ENCODE measurements at regions not wholly inside any gene's neighbourhood (a gene's known extent, or its start where the extent isn't known, plus 50 kb on each side); places are given as distances from the start of the nearest gene placed in this dataset.

DNA sequence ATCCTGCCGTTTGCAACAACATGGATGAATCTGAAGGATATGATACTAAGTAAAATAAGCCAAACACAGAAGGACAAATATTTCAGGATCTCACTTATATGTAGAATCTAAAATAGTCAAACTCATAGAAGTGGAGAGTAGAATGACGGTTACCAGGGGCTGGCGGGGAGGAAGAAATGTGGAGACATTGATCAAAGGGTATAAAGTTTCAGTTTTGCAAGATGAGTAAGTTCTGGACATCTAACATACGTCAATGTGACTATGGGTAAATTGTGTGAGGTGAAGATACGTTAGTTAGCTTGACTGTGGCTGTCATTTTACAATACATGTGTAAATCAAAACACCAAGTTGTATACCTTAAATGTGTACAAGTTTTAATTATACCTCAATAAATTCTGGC is 200.3 kb downstream of the SNX18 start:
- no peak for DNase-seq (ENCODE audit: low read depth)

DNA sequence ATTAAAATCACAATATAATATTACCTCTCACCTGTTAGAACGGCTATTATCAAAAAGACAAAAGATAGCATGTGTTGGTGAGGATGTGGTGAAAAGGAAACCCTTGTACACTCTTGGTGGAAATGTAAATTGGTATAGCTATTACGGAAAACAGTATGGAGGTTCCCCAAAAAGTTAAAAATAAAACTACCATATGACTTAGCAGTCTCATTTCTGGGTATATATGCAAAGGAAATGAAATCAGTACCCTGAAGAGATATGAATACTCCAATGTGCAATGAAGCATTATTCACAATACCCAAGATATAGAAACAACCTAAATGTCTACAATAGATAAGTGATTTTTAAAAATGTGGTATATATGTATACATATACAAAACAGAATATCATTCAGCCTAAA is 199.9 kb downstream of the SNX18 start:
- DNase-seq (ENCODE audit: low read depth), result no peak

DNA sequence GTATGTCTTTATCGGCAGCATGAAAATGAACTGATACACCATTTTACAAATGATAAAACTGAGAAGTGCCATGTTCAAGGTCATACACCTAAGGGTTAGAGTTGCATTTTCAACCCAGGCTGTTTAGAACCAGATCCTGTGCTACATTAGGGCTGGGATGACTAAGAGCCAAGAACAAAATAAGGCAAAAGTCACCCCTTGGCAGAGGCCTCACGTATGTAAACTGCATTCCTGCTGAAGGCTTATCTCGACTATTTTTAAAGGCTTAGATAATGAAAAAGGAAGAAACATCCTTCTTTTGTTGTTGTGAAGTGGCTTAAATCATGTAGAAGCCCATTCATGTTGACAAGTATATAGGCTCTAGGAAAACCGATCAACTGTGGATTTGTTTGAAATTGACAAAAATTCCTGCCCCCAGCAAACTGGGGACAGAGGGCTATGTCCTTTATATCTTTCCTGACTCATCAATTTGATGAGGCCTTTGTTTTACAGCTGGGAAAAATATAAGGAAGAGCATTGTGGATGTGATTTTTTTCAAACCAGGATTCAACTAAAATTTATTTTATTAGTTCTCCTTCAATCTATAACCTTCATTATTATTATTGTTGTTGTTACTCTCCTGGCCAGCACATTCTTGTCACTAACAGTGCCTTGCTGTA is 196.5 kb downstream of the SNX18 start:
- DNase-seq (ENCODE audit: low read depth), result no peak

DNA sequence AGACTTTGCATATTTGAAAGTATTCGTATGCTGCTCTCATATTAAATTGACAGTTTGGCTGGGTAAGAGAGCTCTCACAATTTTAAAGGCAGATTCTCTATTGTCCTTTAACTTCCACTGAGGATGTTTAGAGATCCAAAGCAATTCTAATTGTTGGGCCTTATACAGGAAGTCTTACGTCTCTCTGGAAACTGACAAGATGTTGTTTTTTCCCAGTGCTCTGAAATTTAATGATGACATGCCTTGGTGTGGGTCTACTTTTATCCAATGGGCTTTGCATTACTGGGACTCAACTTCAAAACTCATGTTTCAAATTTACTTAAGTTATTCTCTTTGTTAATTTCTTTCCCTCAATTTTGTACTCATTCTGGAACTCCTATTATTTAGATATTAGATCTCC is 191.5 kb downstream of the SNX18 start:
- DNase-seq (ENCODE audit: low read depth), result no peak

DNA sequence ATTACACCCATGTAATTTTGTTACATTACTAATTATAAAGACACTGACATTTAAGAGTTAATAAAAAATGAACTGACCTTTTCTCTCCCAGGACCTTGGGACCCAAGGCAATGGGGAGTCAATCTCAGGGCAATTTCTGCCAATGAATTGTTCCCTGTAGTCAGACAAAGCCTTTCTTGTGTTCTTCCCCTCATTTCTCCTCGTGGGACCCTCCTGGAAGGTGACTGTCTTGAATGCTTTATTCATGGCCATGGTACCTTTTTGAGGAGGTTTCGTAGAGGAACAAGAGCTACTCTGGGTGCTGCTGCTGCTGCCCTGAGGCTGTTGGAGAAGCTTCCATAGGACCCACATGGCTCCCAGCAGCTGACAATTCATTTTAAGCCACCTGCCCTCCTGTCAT is 190.3 kb downstream of the SNX18 start:
- DNase-seq (ENCODE audit: low read depth), result no peak

DNA sequence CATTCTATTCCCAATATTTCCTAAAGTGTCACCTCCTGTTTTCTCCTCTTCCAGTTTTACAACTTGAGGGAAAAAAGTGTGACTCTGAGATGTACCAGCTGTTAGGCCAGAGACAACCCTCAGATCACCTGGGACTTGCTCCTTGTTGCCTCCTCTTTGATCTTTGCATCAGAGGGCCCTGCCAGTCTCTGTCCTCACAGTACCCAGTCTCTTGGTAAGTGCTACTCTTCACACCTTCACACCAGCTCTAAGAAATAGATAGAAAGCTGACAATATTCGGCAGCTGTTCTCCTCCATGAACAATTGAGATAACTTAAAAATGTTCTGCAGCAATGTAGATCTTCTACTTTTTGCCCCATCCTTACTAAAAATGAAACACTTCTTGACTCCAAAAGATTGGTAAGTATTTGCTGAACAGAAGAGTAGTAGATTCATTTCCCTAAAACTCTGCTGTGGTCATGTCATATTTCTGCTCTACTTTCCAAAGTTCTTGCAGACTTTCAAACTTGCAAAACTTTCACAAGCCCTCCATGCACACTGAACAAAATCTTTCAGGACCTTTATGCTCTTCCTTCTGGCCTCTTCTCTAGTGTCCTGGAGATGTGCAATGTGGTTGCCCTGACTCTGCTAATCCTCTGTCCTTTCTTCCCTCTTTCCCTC is 188.6 kb downstream of the SNX18 start:
- no peak for DNase-seq (ENCODE audit: low read depth)

DNA sequence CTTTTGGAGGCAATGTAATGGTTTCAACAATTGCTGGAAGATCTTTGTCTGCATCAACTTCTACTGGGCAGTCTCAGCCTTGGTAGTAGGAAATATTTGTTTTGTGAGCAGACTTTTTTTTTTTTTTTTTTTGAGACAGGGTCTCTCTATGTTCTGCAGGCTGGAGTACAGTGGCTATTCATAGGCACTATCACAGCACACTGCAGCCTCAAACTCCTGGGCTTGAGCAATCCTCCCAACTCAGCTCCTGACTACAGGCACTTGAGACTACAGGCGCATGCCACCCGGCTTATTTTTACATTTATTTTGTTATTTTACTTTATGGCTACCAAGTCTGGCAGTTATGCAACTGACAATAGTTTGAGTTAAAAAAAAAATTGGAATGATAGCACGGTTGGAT is 187.3 kb downstream of the SNX18 start:
- DNase-seq (ENCODE audit: low read depth), result no peak

DNA sequence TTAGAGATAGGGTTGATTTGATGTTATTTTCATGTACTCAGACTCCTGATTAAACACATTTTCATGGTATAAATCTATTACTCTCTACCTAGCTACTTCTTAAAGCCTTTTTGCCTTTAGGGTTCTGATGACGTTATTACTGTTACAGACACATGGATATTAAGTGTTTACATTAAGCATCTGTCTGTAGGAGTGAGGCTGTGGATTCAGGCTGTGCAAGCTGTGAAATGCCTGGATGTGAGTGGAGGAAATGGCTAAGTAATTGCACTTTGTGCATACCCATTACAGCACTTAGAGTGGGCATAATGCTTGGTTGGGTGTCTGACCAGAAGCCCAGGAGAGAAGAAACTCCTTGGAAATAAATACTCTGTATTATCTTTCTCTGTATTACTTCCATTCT is 186.8 kb downstream of the SNX18 start:
- DNase-seq (ENCODE audit: low read depth), result no peak

DNA sequence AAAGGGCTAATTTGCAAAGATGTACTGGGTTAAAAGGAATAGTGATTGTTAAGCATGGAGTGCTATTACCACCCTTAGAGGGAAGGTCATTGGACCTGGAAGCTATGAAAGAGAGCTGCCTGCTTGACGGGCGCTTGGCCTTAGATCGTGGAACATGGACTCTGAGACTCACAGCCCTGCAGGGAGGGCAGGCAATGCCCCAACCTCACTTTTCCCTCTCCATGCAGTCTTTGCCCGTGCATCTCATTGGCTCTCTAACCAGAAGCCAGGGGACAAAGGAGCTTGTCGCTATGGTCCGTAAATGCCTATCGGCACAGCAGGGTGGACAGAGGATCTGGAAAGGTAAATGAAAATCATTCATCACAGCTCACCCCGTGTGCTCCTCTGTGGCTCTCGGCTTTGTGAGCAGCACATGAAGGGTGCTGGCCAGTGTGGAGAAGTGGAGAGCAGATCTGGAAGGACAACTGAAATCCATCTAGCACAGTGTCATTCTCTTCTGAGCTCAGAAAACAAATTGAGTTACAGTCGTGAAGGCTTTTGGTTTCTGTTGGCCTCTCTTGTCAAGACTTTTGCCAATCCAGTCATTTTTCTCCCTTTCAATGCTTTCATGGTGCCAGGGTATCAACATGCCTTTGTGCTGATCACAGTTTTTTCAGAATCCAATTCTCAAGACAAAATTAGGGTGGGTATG is 186.2 kb downstream of the SNX18 start:
- DNase-seq (ENCODE audit: low read depth), result no peak

DNA sequence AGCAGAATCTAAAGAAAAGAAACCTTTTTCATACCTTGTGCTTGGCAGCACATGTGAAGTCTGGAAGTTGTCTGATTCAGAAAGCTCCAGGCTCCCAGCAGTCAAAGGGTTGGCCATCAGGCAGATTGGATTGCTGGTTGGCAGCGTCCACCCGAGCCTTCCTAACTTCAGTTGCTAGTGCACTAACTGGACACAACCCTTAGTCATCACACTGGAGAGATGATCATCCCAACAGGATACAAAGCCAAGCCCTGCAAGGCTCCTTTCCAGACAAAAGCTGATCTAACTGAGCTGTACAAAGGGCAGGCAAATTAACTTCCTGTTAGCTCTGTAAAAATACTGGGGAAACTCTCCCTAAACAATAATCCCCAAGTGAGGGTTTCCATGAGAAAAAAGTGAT is 185.6 kb downstream of the SNX18 start:
- DNase-seq (ENCODE audit: low read depth), result no peak

DNA sequence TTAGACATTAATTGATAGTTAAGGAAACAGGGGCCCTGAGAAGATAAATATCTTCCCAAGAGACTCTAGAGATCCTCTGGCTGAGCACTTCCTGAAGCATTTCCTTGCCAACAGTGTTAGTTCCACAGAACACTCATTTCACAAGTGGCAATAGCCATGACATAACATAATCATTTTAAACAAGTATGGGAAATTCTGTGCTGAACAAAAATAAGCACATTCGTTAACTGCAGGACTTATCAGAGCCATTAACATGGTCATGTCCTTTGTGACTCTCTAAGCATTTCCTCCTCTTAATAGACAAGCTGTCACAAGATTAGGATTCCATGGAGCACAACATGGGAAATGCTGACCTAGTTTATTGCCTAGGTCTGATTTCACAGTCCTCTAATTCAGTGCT is 184.9 kb downstream of the SNX18 start:
- DNase-seq (ENCODE audit: low read depth), result no peak

DNA sequence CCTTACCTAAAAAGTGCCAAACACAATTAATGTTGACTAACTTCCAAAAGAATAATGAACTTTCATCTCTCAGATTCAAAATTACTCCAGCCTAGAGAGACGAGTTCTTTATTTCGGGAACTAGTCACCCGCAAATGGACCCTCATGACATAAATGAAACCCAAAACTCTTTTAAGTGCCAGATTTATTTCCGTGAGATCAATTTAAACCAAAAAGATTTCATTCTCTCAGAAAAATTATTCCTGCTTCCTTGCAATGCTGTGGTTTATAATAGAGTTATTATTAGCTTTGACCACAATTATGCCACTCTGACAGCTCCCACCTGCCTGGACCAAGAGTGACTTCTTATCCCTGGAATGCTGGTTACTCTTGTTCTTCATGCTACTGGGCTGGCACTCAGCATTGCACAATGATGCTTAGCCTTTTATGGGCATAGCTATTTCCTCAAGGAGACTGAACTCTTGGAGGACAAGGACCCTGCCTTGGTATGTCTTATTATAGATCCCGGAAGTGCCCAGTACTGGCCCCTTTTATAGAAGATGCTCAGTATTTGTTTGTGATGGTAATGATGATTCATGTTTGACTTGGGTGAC is 183.5 kb downstream of the SNX18 start:
- no peak for DNase-seq (ENCODE audit: low read depth)

DNA sequence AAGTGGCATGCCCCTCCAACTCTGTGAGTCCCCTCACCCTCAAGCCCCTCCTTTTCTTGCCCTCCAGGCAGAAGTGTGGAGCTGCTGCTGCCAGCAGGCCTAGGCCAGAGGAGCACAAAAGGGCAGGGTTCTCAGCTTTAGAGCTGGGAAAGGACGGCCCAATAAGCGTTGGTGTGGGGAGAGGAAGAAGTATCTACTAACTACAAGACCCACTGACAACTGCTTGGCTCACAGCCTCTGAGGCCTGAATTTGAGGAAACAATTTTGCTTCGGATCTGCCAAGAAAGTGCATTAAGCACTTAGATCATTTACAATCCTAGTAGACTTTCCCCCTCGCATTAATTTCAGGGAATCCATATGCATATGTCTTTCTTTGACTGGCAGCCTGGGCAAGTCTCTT is 179.4 kb downstream of the SNX18 start:
- DNase-seq (ENCODE audit: low read depth), result no peak

DNA sequence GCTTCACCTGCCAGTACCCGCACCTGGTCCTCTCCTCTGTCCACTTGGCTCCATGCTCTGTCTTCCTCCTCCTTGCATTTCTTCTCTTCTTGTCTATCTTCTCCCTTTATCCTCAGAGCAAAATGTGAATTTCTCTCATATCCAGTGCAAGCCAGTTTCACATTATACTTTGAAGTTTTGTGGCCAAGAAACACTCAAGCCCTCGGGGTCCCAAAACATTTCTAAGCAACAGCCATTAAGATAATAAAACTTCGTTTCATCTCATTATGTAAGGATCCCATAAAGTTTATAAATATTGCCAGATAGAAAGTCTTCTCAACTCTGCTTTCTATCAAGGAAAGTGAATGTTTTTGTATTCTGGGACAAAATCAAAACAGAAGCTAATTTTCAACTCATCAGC is 178.8 kb downstream of the SNX18 start:
- no peak for DNase-seq (ENCODE audit: low read depth)

DNA sequence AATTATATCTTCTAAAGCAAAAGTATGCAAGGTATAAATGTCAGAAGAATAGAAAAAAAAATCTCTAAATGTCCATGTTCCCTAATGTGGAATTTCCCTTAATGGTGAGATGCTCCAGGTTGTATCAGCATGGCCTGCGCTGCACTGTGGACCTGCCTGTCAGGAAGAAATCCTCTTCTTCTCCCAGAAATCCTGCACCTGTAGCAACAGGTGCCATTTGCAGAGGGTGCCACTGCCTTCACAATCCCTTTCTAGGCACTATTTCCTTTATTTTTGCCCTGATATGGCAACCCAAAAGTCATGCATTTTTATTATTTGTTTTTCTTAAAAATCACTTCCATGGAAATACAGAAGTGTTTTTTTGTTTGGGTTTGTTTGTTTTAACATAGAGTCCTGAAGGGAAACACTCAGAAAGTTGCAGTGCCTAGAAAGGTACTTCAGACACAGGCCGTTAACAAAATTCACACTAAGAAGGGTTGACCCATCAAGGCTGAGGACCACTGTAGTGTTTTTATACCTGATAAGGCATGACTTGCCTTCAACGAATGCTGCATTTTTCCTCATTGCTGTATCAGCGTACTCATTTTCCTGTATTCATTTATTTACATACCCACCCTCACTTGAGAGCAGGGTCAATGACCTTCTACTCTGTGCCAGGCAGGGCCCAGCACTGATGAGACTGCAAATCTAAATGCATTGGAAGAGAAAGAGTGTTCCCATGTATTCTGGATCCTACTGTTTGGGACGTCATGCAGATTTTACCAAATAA is 177.8 kb downstream of the SNX18 start:
- DNase-seq (ENCODE audit: low read depth), result no peak

DNA sequence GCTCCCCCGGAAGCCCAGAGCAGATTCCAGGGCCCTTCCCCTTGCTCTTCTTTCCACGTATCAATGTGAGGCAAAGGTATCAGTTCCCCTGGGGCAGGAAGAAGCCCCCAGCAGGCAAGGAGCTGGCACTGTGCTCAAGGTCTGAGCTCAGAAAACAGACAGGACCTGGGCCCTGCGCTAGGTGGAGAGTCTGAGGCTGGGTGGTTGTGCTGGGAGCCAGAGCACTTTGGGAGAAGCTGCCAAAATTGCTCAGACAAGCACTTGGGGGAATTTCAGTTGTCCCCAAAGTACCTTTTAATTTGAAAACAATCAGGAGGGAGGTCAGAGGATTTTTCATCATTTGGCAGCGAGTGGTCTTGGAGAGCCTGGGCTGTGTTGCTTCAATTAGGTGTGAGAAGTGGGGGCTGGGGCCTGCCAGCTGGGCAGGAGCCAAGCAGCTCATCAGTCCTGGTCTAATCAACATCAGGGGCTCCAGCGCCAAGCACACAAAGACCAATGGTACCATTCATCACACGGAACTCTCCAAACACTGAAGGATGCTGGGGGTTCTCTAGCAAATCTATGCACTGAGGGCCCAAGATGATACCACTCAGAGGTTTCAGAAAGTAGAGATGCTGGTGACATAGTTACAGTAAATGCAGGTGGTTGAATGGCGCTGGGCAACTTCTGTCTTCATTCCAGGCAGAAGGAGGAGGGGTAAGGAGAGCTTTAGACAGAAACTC is 176.5 kb downstream of the SNX18 start:
- no peak for DNase-seq (ENCODE audit: low read depth)

DNA sequence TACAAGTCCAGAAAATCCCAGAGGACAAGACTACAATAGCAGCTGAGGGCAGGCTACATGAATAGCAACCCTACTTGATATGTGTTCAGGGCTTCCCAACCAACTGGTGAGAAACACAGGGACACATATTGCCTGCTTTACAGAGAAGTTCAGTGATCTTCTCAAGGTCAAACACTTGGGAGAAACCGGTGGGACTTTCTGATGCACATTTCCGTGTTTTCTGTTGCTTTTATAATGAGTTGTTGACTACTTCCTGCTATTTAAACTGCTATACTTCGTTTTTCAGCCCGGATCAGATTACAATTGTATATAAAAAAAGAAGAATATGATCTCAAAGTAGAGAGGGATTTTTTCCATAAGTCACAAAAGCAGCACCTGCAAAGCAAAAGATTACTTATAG is 175.1 kb downstream of the SNX18 start:
- no peak for DNase-seq (ENCODE audit: low read depth)

DNA sequence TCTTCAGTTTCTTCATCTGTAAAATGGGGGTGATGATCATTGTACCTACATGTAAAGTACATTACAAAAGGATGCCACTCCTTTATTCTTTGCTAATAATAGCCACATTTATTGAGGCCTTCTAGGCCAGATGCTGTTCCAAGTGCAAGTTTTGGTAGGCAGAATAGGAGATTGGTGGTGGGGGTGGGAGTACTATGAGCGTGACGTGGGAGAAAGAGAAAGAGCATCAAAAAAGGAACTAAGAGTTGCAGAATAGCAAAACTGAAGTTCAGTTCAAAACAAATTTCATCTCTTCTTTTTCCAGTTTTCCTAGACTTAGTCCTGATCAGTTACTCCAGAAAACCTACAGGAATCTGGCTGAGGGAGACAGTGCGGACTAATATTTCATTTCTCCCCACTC is 174.1 kb downstream of the SNX18 start:
- DNase-seq (ENCODE audit: low read depth), result no peak

DNA sequence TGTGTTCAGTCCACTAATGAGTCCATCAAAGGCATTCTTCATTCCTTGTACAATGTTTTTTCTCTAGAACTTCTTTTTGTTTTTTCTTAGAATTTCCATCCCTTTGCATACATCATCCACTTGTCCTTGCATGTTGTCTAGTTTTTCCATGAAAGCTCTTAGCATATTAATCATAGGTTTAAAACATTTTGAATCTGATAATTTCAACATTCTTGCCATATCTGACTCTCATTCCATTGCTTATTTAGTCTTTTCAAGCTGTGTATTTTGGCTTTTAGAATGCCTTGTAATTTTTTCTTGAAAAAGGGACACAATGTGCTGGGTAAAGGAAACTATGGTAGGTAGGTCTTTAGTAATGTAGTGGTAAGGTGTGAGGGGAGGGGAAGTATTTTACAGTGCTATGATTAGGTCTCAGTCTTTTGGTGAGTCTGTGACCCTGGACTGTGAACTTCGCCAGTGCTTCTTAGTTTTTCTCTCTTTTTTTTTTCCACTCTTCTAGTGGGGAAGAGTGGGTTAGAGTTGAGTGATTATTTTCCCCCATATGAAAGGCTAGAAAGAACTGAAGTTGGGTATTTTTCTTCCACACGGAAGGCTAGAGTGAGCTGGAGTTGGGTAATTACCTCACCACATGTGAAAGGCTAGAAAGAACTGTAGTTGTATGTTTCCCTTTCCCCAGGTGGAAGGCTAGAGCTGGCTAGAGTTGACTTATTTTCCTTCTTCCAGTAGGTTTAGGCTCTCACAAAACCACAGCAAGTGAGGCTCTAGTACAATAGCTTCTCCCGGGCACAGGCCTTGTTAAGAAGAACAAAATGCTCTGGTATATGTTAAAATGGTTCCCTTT is 172.1 kb downstream of the SNX18 start:
- DNase-seq (ENCODE audit: low read depth), result no peak

DNA sequence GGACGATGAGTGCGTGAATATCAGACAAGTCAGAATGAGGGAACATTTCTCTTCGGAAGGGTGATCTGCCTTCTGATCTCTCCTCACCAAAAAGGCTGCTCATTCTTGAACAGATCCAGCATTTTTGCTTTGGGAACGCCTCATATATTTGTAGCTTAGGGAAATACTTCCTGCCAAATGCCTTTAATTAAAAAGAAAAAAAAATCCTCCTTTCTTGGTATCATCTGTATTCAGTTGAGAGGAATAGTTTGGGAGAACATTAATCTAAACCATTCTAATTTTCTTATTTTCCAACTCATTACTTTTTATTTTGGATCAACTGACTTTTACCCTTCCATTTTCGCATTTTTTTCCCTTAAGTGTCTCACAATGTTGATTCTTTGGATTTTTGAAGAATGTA is 163.4 kb downstream of the SNX18 start:
- DNase-seq (ENCODE audit: low read depth), result no peak

DNA sequence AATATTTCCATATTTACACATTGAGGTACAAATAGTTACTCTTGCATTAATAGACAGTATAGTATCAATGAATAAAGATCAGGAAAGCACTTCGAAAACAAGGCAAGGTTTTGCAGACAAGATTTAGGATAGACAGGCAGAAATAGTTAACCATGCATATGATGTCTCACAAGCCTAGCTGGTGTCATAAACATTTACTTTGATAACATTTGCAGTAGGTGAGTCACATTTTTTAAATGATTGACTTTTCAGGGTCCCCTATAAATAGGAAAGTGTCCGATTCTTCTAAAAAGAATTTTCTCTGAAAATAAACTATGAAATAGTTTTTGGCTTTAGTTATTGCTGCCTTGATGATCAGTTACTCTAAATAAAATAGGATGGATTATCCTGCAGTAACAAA is 162.1 kb downstream of the SNX18 start:
- DNase-seq (ENCODE audit: low read depth), result no peak
